MCF 10A (cell line): ENCODE measurements at regions not wholly inside any gene's neighbourhood (a gene's known extent, or its start where the extent isn't known, plus 50 kb on each side); places are given as distances from the start of the nearest gene placed in this dataset.

ENCODE experiments used
- BruUV-seq: library from RNA; stranded (reverse); fragments of 400-500 nt; replicated peaks from 2 replicates; lab custom pipeline; 2021; lab: Mats Ljungman, UMichigan
- CTCF ChIA-PET: fragments of 300-600 bp; sonication (Branson Sonifier 250); formaldehyde crosslinking; extraction: SDS; loops from one replicate; lab custom pipeline; 2021; ENCODE audit warnings: antibody characterized with exemption, inconsistent platforms; lab: Yijun Ruan, JAX
- POLR2A ChIA-PET: fragments of 300-600, 350-650 bp; sonication (Branson Sonifier 250); formaldehyde crosslinking; extraction: SDS; loops from one replicate; lab custom pipeline; 2020; ENCODE audit warnings: antibody characterized with exemption, inconsistent platforms; lab: Yijun Ruan, JAX
- DNase-seq: peaks from one replicate; pipeline ENCODE4 v3.0.0-alpha.2; 2018; ENCODE audit not compliant: unreplicated experiment
- H3K27ac Mint-ChIP-seq: one replicate; pipeline ENCODE4 v1.8.0; 2022; ENCODE audit warnings: mild to moderate bottlenecking, low read depth, mixed read lengths; ENCODE audit not compliant: unreplicated experiment
- H3K27me3 Mint-ChIP-seq: one replicate; pipeline ENCODE4 v1.8.0; 2022; ENCODE audit warnings: mixed read lengths; ENCODE audit not compliant: insufficient read depth, unreplicated experiment
- H3K36me3 Mint-ChIP-seq: one replicate; pipeline ENCODE4 v1.8.0; 2022; ENCODE audit warnings: mild to moderate bottlenecking, moderate library complexity, mixed read lengths; ENCODE audit not compliant: insufficient read depth, unreplicated experiment
- H3K4me1 Mint-ChIP-seq: one replicate; pipeline ENCODE4 v1.8.0; 2022; ENCODE audit warnings: mixed read lengths; ENCODE audit not compliant: insufficient read depth, unreplicated experiment
- H3K4me3 Mint-ChIP-seq: one replicate; pipeline ENCODE4 v1.8.0; 2022; ENCODE audit warnings: mild to moderate bottlenecking, moderate library complexity, mixed read lengths; ENCODE audit not compliant: unreplicated experiment
- H3K9me3 Mint-ChIP-seq: one replicate; pipeline ENCODE4 v1.8.0; 2022; ENCODE audit warnings: mixed read lengths; ENCODE audit not compliant: unreplicated experiment
- intact Hi-C: fragments of 100-400 bp; cut with micrococcal nuclease; formaldehyde crosslinking; loops from 2 replicates; pipeline ENCODE4 v1.14.1; 2022
- TF ChIP-seq, protein P1 (sequence below): fragments of 200-600 bp; IDR thresholded peaks from one replicate; pipeline ENCODE4 v1.8.0; 2022; ENCODE audit warnings: antibody characterized with exemption, mild to moderate bottlenecking; ENCODE audit not compliant: unreplicated experiment

DNA sequence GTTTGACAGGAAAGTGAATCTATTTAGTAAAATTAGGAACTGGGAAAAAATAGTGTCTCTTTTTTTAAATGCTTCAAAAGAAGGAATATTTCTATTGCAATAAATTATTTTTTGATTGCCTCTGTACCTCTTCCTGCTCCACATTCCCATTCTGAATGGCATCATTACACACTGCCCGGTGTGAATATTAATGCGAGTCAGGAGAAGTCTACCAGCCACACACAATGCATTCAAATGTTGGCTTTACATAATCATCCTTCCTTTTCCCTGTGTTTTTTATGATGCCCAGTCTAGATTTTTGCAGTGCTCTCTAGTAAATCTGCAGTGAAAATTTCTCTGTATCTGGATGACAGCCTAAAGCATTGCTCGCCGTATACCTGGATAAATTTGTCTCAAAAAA lies 118.9 kb downstream of the SAMD5 start:
- ChIA-PET CTCF (no interaction called here), POLR2A (no interaction called here)
- Mint-ChIP-seq H3K9me3 (no peaks in the 10 kb centered on the region), H3K27ac (no peak overlapping the region), H3K27me3 (no peaks in the 10 kb centered on the region), H3K4me1 (no peaks in the 10 kb centered on the region), H3K36me3 (no peaks in the 10 kb centered on the region), H3K4me3 (no peak overlapping the region)
- no TSS peak for BruUV-seq
- TF ChIP-seq, protein P1, sequence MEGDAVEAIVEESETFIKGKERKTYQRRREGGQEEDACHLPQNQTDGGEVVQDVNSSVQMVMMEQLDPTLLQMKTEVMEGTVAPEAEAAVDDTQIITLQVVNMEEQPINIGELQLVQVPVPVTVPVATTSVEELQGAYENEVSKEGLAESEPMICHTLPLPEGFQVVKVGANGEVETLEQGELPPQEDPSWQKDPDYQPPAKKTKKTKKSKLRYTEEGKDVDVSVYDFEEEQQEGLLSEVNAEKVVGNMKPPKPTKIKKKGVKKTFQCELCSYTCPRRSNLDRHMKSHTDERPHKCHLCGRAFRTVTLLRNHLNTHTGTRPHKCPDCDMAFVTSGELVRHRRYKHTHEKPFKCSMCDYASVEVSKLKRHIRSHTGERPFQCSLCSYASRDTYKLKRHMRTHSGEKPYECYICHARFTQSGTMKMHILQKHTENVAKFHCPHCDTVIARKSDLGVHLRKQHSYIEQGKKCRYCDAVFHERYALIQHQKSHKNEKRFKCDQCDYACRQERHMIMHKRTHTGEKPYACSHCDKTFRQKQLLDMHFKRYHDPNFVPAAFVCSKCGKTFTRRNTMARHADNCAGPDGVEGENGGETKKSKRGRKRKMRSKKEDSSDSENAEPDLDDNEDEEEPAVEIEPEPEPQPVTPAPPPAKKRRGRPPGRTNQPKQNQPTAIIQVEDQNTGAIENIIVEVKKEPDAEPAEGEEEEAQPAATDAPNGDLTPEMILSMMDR = no peak
- DNase-seq = no peak
- intact Hi-C loops = no loop called here

DNA sequence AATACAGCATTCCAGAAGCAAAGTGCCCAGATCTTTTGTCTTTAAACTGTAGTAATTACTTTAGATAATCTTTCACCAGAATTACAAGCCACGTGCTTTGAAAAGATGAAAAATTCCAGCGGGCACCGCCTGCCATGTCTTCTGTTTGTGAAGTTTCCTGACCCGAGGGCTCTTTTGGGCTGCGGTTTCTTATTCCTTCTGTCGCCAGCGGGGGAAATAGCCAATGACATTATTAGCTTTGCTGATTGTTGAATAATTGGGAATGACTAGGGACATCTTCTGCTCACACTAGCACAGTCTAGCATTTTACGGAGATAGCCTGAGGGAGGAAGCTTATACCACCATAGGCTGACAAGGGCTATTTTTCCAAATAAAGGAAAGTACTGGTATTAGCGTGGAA lies 124.7 kb downstream of the SAMD5 start:
- TF ChIP-seq, protein P1 = no peak
- Mint-ChIP-seq H3K4me3 (no peak overlapping the region), H3K36me3 (no peaks in the 10 kb centered on the region), H3K27ac (no peak overlapping the region), H3K9me3 (peaks cover 8% of the 10 kb centered on the region), H3K4me1 (no peaks in the 10 kb centered on the region), H3K27me3 (no peaks in the 10 kb centered on the region)
- intact Hi-C loops = no loop called here
- no TSS peak for BruUV-seq
- CTCF ChIA-PET = interaction anchor here (0.5 kb wide), 1 partner anchor 13 kb away, joined by 3 read pairs; no protein-coding TSS in a partner anchor
- POLR2A ChIA-PET = no interaction called here
- no peak for DNase-seq

DNA sequence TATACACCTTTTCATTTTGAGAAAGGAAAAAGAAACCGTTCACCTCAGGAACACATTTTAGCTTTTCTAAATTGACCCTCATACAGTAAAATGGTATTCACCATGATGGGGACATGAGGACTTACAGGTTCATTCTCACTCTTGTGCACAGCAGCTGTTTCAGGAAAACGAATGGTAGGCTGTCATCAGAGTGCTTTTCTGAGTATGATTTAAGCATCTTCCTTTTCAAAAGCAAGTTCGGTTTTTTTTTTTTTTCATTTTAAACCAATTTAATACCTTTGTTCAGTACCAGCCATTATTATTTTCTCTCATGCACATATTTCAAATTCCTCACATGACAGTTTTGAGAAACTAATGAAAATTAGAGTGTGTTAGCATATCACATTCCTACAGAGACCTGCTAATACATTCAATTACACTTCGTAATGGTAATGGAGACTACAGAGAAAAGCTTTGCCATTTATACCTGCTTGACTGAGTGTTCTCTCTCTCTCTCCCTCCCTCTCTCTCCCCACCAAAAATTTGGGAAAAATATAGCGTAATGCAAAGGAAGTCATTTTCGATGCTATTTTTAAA lies 129.2 kb downstream of the SAMD5 start:
- POLR2A ChIA-PET = no interaction called here
- intact Hi-C loops = no loop called here
- no peaks in the 10 kb centered on the region for H3K36me3 Mint-ChIP-seq
- CTCF ChIA-PET = interaction anchor here (0.7 kb wide), 1 partner anchor 13 kb away, joined by 3 read pairs; no protein-coding TSS in a partner anchor
- DNase-seq = no peak
- peaks cover 8% of the 10 kb centered on the region for H3K9me3 Mint-ChIP-seq
- H3K4me3 Mint-ChIP-seq = no peak overlapping the region
- H3K27me3 Mint-ChIP-seq = no peaks in the 10 kb centered on the region
- no TSS peak for BruUV-seq
- no peaks in the 10 kb centered on the region for H3K4me1 Mint-ChIP-seq
- H3K27ac Mint-ChIP-seq = no peak overlapping the region
- TF ChIP-seq, protein P1 = no peak

DNA sequence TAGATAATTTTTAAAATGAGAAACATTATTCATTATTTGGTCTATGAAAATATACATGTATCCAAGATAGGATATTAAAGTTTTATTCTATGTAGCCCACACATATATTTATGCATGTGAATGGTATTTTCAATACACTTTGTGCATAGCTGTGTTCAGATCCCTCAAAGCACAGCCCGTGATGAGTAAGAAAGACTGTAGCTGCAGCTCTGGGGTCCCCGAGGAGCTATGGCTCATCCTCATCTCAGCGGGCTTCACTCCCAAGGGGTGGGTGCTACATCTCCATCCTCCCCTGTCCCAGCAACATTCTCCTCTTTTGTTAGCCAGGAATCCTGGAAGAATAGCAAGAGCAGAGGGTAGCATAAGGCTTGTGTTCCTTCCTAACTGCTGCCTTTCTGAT lies 130.8 kb downstream of the SAMD5 start:
- intact Hi-C loops = no loop called here
- no peaks in the 10 kb centered on the region for H3K4me1 Mint-ChIP-seq
- H3K4me3 Mint-ChIP-seq = no peak overlapping the region
- no peak overlapping the region for H3K27ac Mint-ChIP-seq
- H3K27me3 Mint-ChIP-seq = no peaks in the 10 kb centered on the region
- BruUV-seq = no TSS peak
- H3K9me3 Mint-ChIP-seq = peaks cover 8% of the 10 kb centered on the region
- H3K36me3 Mint-ChIP-seq = no peaks in the 10 kb centered on the region
- POLR2A ChIA-PET = no interaction called here
- TF ChIP-seq, protein P1 = no peak
- DNase-seq = no peak
- CTCF ChIA-PET = interaction anchor here (1.3 kb wide), 1 partner anchor 13 kb away, joined by 3 read pairs; no protein-coding TSS in a partner anchor
